ENCODE measurements at regions not wholly inside any gene's neighbourhood (a gene's known extent, or its start where the extent isn't known, plus 50 kb on each side); places are given as distances from the start of the nearest gene placed in this dataset.

GRCh38 chr5:105663671-105664070 is 2007.1 kb downstream of the EFNA5 start:
- no peak for DNase-seq

- no peak for DNase-seq
These were observed 2011.3 kb downstream of the EFNA5 start for GRCh38 chr5:105659396-105659795.

- DNase-seq = no peak
These were observed 2030.4 kb downstream of the EFNA5 start for GRCh38 chr5:105640328-105640727.

- DNase-seq = no peak
These were observed 2031.2 kb downstream of the EFNA5 start for GRCh38 chr5:105639511-105639910.

- no peak for DNase-seq
These were observed 2031.7 kb downstream of the EFNA5 start for GRCh38 chr5:105639068-105639467.

- DNase-seq = no peak
These were observed 2032.3 kb downstream of the EFNA5 start for GRCh38 chr5:105638437-105638836.

GRCh38 chr5:105632043-105632442 is 2038.7 kb downstream of the EFNA5 start:
- DNase-seq = peak; percentile 29

- no peak for DNase-seq
These were observed 2039.9 kb downstream of the EFNA5 start for GRCh38 chr5:105630803-105631202.

- no peak for DNase-seq
These were observed 2051.0 kb downstream of the EFNA5 start for GRCh38 chr5:105619725-105620124.

GRCh38 chr5:105617436-105618215 is 2053.1 kb downstream of the EFNA5 start:
- DNase-seq = peak; percentile 2

GRCh38 chr5:105616599-105616998 is 2054.0 kb upstream of the NUDT12 start:
- DNase-seq = no peak

- peak; percentile 4 for DNase-seq
These were observed 2039.8 kb upstream of the NUDT12 start for GRCh38 chr5:105602406-105602805.

- DNase-seq = no peak
These were observed 2030.6 kb upstream of the NUDT12 start for GRCh38 chr5:105593011-105593760.

- no peak for DNase-seq
These were observed 2025.5 kb upstream of the NUDT12 start for GRCh38 chr5:105587963-105588662.

- DNase-seq = no peak
These were observed 2019.5 kb upstream of the NUDT12 start for GRCh38 chr5:105581988-105582690.

- DNase-seq = peak; percentile 19
These were observed 2011.0 kb upstream of the NUDT12 start for GRCh38 chr5:105573575-105573974.

- peak; percentile 46 for DNase-seq
These were observed 2002.9 kb upstream of the NUDT12 start for GRCh38 chr5:105565531-105565930.

GRCh38 chr5:105563842-105564241 is 2001.3 kb upstream of the NUDT12 start:
- no peak for DNase-seq

GRCh38 chr5:105554568-105555169 is 1992.1 kb upstream of the NUDT12 start:
- peak; percentile 56 for DNase-seq

GRCh38 chr5:105544300-105544699 is 1981.7 kb upstream of the NUDT12 start:
- peak; percentile 17 for DNase-seq

- DNase-seq = no peak
These were observed 1974.1 kb upstream of the NUDT12 start for GRCh38 chr5:105536675-105537074.

- no peak for DNase-seq
These were observed 1968.2 kb upstream of the NUDT12 start for GRCh38 chr5:105530716-105531261.

All from fibroblast of skin of abdomen (primary cell).